ENCODE measurements at regions not wholly inside any gene's neighbourhood (a gene's known extent, or its start where the extent isn't known, plus 50 kb on each side); places are given as distances from the start of the nearest gene placed in this dataset.

GRCh38 chr12:13505636-13506035 is 309.1 kb downstream of the EMP1 start:
- Histone ChIP-seq H3K27me3 (ENCODE audit: insufficient read depth) (no peaks in the 10 kb centered on the region; the same call in 1 of the 2 replicates), H3K36me3 (replicated peaks in 1 of 2; ENCODE audit: control insufficient read depth in 1 of 2, insufficient read depth in 2 of 2, low read length in 1 of 2) (no peaks in the 10 kb centered on the region), H3K79me2 (ENCODE audit: insufficient read depth) (no peaks in the 10 kb centered on the region), H3F3A (replicated peaks; ENCODE audit: insufficient read depth) (no peaks in the 10 kb centered on the region), H3K4me3 (ENCODE audit: low read depth in 2 of 2, low read length in 1 of 2) (no peak overlapping the region), H2AFZ (ENCODE audit: low read depth) (no peak overlapping the region), H3K9ac (no peak overlapping the region), H3K4me2 (no peak overlapping the region), H3K9me3 (no peaks in the 10 kb centered on the region), H3K4me1 (ENCODE audit: control insufficient read depth in 1 of 2, insufficient read depth in 2 of 2, low read depth in 1 of 2, low read length in 1 of 2) (no peaks in the 10 kb centered on the region), H3K9me2 (no peaks in the 10 kb centered on the region), H3K27ac (ENCODE audit: low read depth in 2 of 2, low read length in 1 of 2) (no peak overlapping the region), H4K20me1 (ENCODE audit: insufficient read depth) (no peaks in the 10 kb centered on the region)
- no peak for DNase-seq
- ChIA-PET CTCF (interaction anchor here (1.3 to 2.2 kb wide), 2 partner anchors 11 to 29 kb away, joined by 3 to 11 read pairs; no protein-coding TSS in a partner anchor), POLR2A (no interaction called here)
- WGBS (ENCODE audit: low lambda C conversion rate) = 58% methylated on average over 7 of the region's 7 CpGs
- no peak for TF ChIP-seq RCOR1 (IDR thresholded peaks at IDR 0.05; ENCODE audit: low read length)
- no peak for TF ChIP-seq SMC3 (IDR thresholded peaks at IDR 0.05; ENCODE audit: low read depth, low read length)
- no peak for TF ChIP-seq USF1 (IDR thresholded peaks at IDR 0.05; ENCODE audit: borderline replicate concordance, low read depth)
- TF ChIP-seq TAF1 (IDR thresholded peaks at IDR 0.05; ENCODE audit: borderline replicate concordance, low read depth, low read length) = no peak
- no peak for TF ChIP-seq SIN3A (IDR thresholded peaks at IDR 0.05; ENCODE audit: borderline replicate concordance, low read depth, low read length)
- no peak for TF ChIP-seq PBX3 (IDR thresholded peaks at IDR 0.05)
- TF ChIP-seq GABPA (IDR thresholded peaks at IDR 0.05; ENCODE audit: low read depth) = no peak
- no peak for TF ChIP-seq CHD2 (IDR thresholded peaks at IDR 0.05; ENCODE audit: low read length, partially characterized antibody)
- TF ChIP-seq NRF1 (IDR thresholded peaks at IDR 0.05; ENCODE audit: low read depth, low read length) = no peak
- TF ChIP-seq MEF2A (IDR thresholded peaks at IDR 0.05; ENCODE audit: borderline replicate concordance, low read depth) = no peak
- TF ChIP-seq FOXJ3 (CRISPR knock-in tag; IDR thresholded peaks at IDR 0.05) = no peak
- TF ChIP-seq FOXM1 (IDR thresholded peaks at IDR 0.05; ENCODE audit: low read depth) = no peak
- TF ChIP-seq CTCF (IDR thresholded peaks at IDR 0.05) = no peak
- no peak for TF ChIP-seq GATA2 (CRISPR knock-in tag; IDR thresholded peaks at IDR 0.05)
- no peak for TF ChIP-seq YY1 (IDR thresholded peaks at IDR 0.05; ENCODE audit: low read depth)

- Histone ChIP-seq H3K9me2 (no peaks in the 10 kb centered on the region), H3K36me3 (replicated peaks in 1 of 2; ENCODE audit: control insufficient read depth in 1 of 2, insufficient read depth in 2 of 2, low read length in 1 of 2) (no peaks in the 10 kb centered on the region), H3K4me2 (no peak overlapping the region), H3K27ac (ENCODE audit: low read depth in 2 of 2, low read length in 1 of 2) (no peak overlapping the region), H3K79me2 (ENCODE audit: insufficient read depth) (no peaks in the 10 kb centered on the region), H3K9me3 (no peaks in the 10 kb centered on the region), H4K20me1 (ENCODE audit: insufficient read depth) (no peaks in the 10 kb centered on the region), H3K4me1 (ENCODE audit: control insufficient read depth in 1 of 2, insufficient read depth in 2 of 2, low read depth in 1 of 2, low read length in 1 of 2) (no peaks in the 10 kb centered on the region), H3K4me3 (ENCODE audit: low read depth in 2 of 2, low read length in 1 of 2) (no peak overlapping the region), H3F3A (replicated peaks; ENCODE audit: insufficient read depth) (no peaks in the 10 kb centered on the region), H2AFZ (ENCODE audit: low read depth) (no peak overlapping the region), H3K27me3 (ENCODE audit: insufficient read depth) (no peaks in the 10 kb centered on the region; the same call in 1 of the 2 replicates), H3K9ac (no peak overlapping the region)
- ChIA-PET POLR2A (no interaction called here), CTCF (interaction anchor here (1.3 to 2.2 kb wide), 2 partner anchors 11 to 29 kb away, joined by 3 to 11 read pairs; no protein-coding TSS in a partner anchor)
- TF ChIP-seq GABPA (IDR thresholded peaks at IDR 0.05; ENCODE audit: low read depth) (no peak), RCOR1 (IDR thresholded peaks at IDR 0.05; ENCODE audit: low read length) (no peak), MEF2A (IDR thresholded peaks at IDR 0.05; ENCODE audit: borderline replicate concordance, low read depth) (no peak), MAX (IDR thresholded peaks at IDR 0.05; ENCODE audit: low read depth) (no peak), REST (IDR thresholded peaks at IDR 0.05; ENCODE audit: low read depth, low read length) (no peak), GATA2 (CRISPR knock-in tag; IDR thresholded peaks at IDR 0.05) (no peak), RXRA (IDR thresholded peaks at IDR 0.05; ENCODE audit: borderline replicate concordance, low read depth) (no peak), YY1 (IDR thresholded peaks at IDR 0.05; ENCODE audit: low read depth) (no peak), MXI1 (IDR thresholded peaks at IDR 0.05; ENCODE audit: low read depth, low read length) (no peak), SMC3 (IDR thresholded peaks at IDR 0.05; ENCODE audit: low read depth, low read length) (no peak), TEAD4 (IDR thresholded peaks at IDR 0.05; ENCODE audit: borderline replicate concordance, insufficient read depth) (no peak)
- no peak for DNase-seq
These were observed 308.7 kb downstream of the EMP1 start for GRCh38 chr12:13505224-13505623.

Data from SK-N-SH (cell line).